ENCODE measurements at regions not wholly inside any gene's neighbourhood (a gene's known extent, or its start where the extent isn't known, plus 50 kb on each side); places are given as distances from the start of the nearest gene placed in this dataset.

- Histone ChIP-seq H3K4me3 (ENCODE audit: low read length in 2 of 2) (no peak overlapping the region), H3K36me3 (ENCODE audit: control insufficient read depth in 1 of 2, insufficient read depth in 2 of 2, low read length in 1 of 2) (no peaks in the 10 kb centered on the region), H3K27me3 (ENCODE audit: control insufficient read depth in 1 of 2, insufficient read depth in 2 of 2, low read length in 1 of 2) (no peaks in the 10 kb centered on the region), H3K4me1 (ENCODE audit: control insufficient read depth in 1 of 2, insufficient read depth in 2 of 2, low read length in 2 of 2) (no peaks in the 10 kb centered on the region), H3K9me3 (ENCODE audit: control insufficient read depth, low read length) (no peaks in the 10 kb centered on the region), H3K27ac (ENCODE audit: low read depth in 1 of 2, low read length in 2 of 2) (no peak overlapping the region)
- ATAC-seq (ENCODE audit: low FRiP score) (no peak), DNase-seq (no peak)
- intact Hi-C loops (cut with DNase I): no loop called here
- WGBS, 2 donors: 77% methylated on average over 4 of the region's 4 CpGs
Observed at GRCh38 chr12:76238688-76239087, 109.5 kb downstream of the BBS10 start.

GRCh38 chr12:76237086-76237701 is 111.0 kb downstream of the BBS10 start:
- intact Hi-C loops (cut with DNase I): no loop called here
- Histone ChIP-seq H3K27me3 (ENCODE audit: control insufficient read depth in 1 of 2, insufficient read depth in 2 of 2, low read length in 1 of 2) (no peaks in the 10 kb centered on the region), H3K4me3 (ENCODE audit: low read length in 2 of 2) (no peak overlapping the region), H3K9me3 (ENCODE audit: control insufficient read depth, low read length) (no peaks in the 10 kb centered on the region), H3K36me3 (ENCODE audit: control insufficient read depth in 1 of 2, insufficient read depth in 2 of 2, low read length in 1 of 2) (no peaks in the 10 kb centered on the region), H3K4me1 (ENCODE audit: control insufficient read depth in 1 of 2, insufficient read depth in 2 of 2, low read length in 2 of 2) (no peaks in the 10 kb centered on the region), H3K27ac (ENCODE audit: low read depth in 1 of 2, low read length in 2 of 2) (no peak overlapping the region)
- DNase-seq (no peak), ATAC-seq (ENCODE audit: low FRiP score) (no peak)
- 87 to 89% methylated on average over 7 of the region's 7 CpGs for WGBS, 2 donors

DNA sequence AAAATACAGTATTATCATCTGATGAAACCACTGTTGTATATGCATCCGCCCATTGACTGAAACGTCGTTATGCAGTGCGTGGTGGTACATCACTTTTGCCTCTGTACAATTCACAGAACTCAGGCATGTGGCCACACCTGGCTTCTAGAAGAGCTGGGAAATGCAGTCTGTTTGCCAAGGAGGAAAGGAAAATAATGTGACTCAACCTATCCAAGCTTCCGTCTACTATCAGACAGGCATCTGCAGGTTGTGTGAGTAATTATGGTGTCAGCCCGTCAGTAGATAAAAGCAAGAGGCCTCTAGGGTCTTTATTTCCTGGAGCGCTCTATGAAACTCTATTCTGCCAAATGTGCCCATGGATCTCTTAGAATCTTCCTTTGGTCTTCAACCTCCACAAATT is 111.6 kb downstream of the BBS10 start:
- no peaks in the 10 kb centered on the region for H3K27me3 ChIP-seq (ENCODE audit: control insufficient read depth in 1 of 2, insufficient read depth in 2 of 2, low read length in 1 of 2)
- WGBS, 2 donors: 74 to 75% methylated on average over 7 of the region's 7 CpGs
- intact Hi-C loops (cut with DNase I): no loop called here
- H3K4me1 ChIP-seq (ENCODE audit: control insufficient read depth in 1 of 2, insufficient read depth in 2 of 2, low read length in 2 of 2): no peaks in the 10 kb centered on the region
- H3K4me3 ChIP-seq (ENCODE audit: low read length in 2 of 2): no peak overlapping the region
- no peak overlapping the region for H3K27ac ChIP-seq (ENCODE audit: low read depth in 1 of 2, low read length in 2 of 2)
- H3K9me3 ChIP-seq (ENCODE audit: control insufficient read depth, low read length): no peaks in the 10 kb centered on the region
- no peaks in the 10 kb centered on the region for H3K36me3 ChIP-seq (ENCODE audit: control insufficient read depth in 1 of 2, insufficient read depth in 2 of 2, low read length in 1 of 2)
- ATAC-seq (ENCODE audit: low FRiP score) (no peak), DNase-seq (no peak)

DNA sequence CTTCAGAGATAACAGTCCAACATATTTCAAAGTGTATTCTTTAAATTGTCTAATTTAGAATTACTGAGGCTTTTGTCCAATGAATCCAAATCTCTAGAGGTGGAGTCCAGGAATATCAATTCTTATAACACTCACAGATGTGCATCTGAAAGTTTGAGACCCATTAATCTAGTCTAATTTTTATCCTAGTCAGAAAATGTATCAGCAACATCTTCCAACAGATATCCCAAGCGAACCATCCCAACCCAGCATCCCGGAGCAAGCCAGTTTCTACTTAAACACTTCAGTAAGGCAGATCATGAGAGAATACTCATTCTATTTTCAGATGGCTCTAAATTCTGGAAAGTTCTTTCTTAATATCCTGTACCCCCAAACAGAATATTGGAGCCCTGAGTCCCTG is 113.5 kb downstream of the BBS10 start:
- no peak overlapping the region for H3K27ac ChIP-seq (ENCODE audit: low read depth in 1 of 2, low read length in 2 of 2)
- ATAC-seq (ENCODE audit: low FRiP score): no peak
- H3K4me1 ChIP-seq (ENCODE audit: control insufficient read depth in 1 of 2, insufficient read depth in 2 of 2, low read length in 2 of 2): no peaks in the 10 kb centered on the region
- no peaks in the 10 kb centered on the region for H3K36me3 ChIP-seq (ENCODE audit: control insufficient read depth in 1 of 2, insufficient read depth in 2 of 2, low read length in 1 of 2)
- no peaks in the 10 kb centered on the region for H3K27me3 ChIP-seq (ENCODE audit: control insufficient read depth in 1 of 2, insufficient read depth in 2 of 2, low read length in 1 of 2)
- WGBS, 2 donors: 95 to 96% methylated on average over 2 of the region's 2 CpGs
- H3K9me3 ChIP-seq (ENCODE audit: control insufficient read depth, low read length): no peaks in the 10 kb centered on the region
- no peak overlapping the region for H3K4me3 ChIP-seq (ENCODE audit: low read length in 2 of 2)
- intact Hi-C loops (cut with DNase I): no loop called here
- no peak for DNase-seq

- no peak for ATAC-seq (ENCODE audit: low FRiP score)
- DNase-seq: no peak
- Histone ChIP-seq H3K4me1 (ENCODE audit: control insufficient read depth in 1 of 2, insufficient read depth in 2 of 2, low read length in 2 of 2) (no peaks in the 10 kb centered on the region), H3K36me3 (ENCODE audit: control insufficient read depth in 1 of 2, insufficient read depth in 2 of 2, low read length in 1 of 2) (no peaks in the 10 kb centered on the region), H3K27me3 (ENCODE audit: control insufficient read depth in 1 of 2, insufficient read depth in 2 of 2, low read length in 1 of 2) (no peaks in the 10 kb centered on the region), H3K4me3 (ENCODE audit: low read length in 2 of 2) (no peak overlapping the region), H3K27ac (ENCODE audit: low read depth in 1 of 2, low read length in 2 of 2) (no peak overlapping the region), H3K9me3 (ENCODE audit: control insufficient read depth, low read length) (no peaks in the 10 kb centered on the region)
- intact Hi-C loops (cut with DNase I): no loop called here
- WGBS, 2 donors: 88 to 96% methylated on average over 2 of the region's 2 CpGs
Observed at GRCh38 chr12:76232013-76232412, 116.2 kb downstream of the BBS10 start.

DNA sequence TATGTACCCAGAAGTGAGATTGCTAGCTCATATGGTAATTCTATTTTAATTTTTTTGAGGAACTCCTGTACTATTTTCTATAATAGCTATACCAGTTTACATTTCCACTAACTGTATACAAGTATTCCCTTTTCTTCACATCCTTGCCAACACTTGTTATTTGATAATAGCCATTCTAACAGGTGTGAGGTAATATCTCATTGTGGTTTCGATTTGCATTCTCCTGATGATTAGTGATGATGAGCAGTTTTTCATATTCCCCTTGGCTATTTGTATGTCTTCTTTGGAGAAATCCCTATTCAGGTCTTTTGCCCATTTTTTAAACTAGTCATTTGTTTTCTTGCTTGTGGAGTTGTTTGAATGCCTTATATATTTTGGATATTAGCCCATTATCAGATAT is 121.3 kb downstream of the BBS10 start:
- Histone ChIP-seq H3K4me3 (ENCODE audit: low read length in 2 of 2) (no peak overlapping the region), H3K27me3 (ENCODE audit: control insufficient read depth in 1 of 2, insufficient read depth in 2 of 2, low read length in 1 of 2) (no peaks in the 10 kb centered on the region), H3K9me3 (ENCODE audit: control insufficient read depth, low read length) (no peaks in the 10 kb centered on the region), H3K4me1 (ENCODE audit: control insufficient read depth in 1 of 2, insufficient read depth in 2 of 2, low read length in 2 of 2) (no peaks in the 10 kb centered on the region), H3K27ac (ENCODE audit: low read depth in 1 of 2, low read length in 2 of 2) (no peak overlapping the region), H3K36me3 (ENCODE audit: control insufficient read depth in 1 of 2, insufficient read depth in 2 of 2, low read length in 1 of 2) (no peaks in the 10 kb centered on the region)
- intact Hi-C loops (cut with DNase I): no loop called here
- 81 to 87% methylated on average over 1 of the region's 1 CpG for WGBS, 2 donors
- DNase-seq (no peak), ATAC-seq (ENCODE audit: low FRiP score) (no peak)

- no peaks in the 10 kb centered on the region for H3K4me1 ChIP-seq (ENCODE audit: control insufficient read depth in 1 of 2, insufficient read depth in 2 of 2, low read length in 2 of 2)
- H3K36me3 ChIP-seq (ENCODE audit: control insufficient read depth in 1 of 2, insufficient read depth in 2 of 2, low read length in 1 of 2): no peaks in the 10 kb centered on the region
- H3K27ac ChIP-seq (ENCODE audit: low read depth in 1 of 2, low read length in 2 of 2): no peak overlapping the region
- no peaks in the 10 kb centered on the region for H3K9me3 ChIP-seq (ENCODE audit: control insufficient read depth, low read length)
- ATAC-seq (ENCODE audit: low FRiP score) (no peak), DNase-seq (no peak)
- intact Hi-C loops (cut with DNase I): no loop called here
- 38 to 46% methylated on average over 4 of the region's 4 CpGs for WGBS, 2 donors
- no peak overlapping the region for H3K4me3 ChIP-seq (ENCODE audit: low read length in 2 of 2)
- H3K27me3 ChIP-seq (ENCODE audit: control insufficient read depth in 1 of 2, insufficient read depth in 2 of 2, low read length in 1 of 2): no peaks in the 10 kb centered on the region
Observed at GRCh38 chr12:76226397-76226796, 121.8 kb downstream of the BBS10 start.

DNA sequence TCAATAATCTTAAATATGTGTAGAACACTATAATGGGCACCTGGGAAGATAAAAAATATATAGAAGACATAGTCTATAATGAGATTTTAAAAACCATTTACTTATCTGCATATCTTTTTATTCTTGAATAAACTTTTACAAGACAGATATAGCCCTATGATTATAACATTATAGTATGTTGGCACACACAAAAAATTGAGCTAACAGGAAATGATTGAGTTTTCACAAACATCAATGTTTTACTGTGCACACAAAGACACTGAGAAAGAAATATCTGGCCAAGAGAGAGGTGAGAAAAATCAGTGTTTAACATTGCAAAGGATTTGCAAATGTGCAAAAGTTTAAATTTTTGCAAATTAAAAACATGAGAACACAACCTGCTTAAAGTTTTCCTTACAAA is 124.3 kb downstream of the BBS10 start:
- no peak for DNase-seq
- Histone ChIP-seq H3K27me3 (ENCODE audit: control insufficient read depth in 1 of 2, insufficient read depth in 2 of 2, low read length in 1 of 2) (no peaks in the 10 kb centered on the region), H3K4me1 (ENCODE audit: control insufficient read depth in 1 of 2, insufficient read depth in 2 of 2, low read length in 2 of 2) (no peaks in the 10 kb centered on the region), H3K4me3 (ENCODE audit: low read length in 2 of 2) (no peak overlapping the region), H3K9me3 (ENCODE audit: control insufficient read depth, low read length) (no peaks in the 10 kb centered on the region), H3K27ac (ENCODE audit: low read depth in 1 of 2, low read length in 2 of 2) (no peak overlapping the region), H3K36me3 (ENCODE audit: control insufficient read depth in 1 of 2, insufficient read depth in 2 of 2, low read length in 1 of 2) (no peaks in the 10 kb centered on the region)
- intact Hi-C loops (cut with DNase I): no loop called here
- ATAC-seq (ENCODE audit: low FRiP score): no peak

- WGBS, 2 donors: 35% methylated on average over 1 of the region's 1 CpG
- intact Hi-C loops (cut with DNase I): no loop called here
Observed at GRCh38 chr12:76220980-76221379, 127.2 kb downstream of the BBS10 start.

More at GRCh38 chr12:76220980-76221379, 127.2 kb downstream of the BBS10 start:
- no peaks in the 10 kb centered on the region for H3K36me3 ChIP-seq (ENCODE audit: control insufficient read depth in 1 of 2, insufficient read depth in 2 of 2, low read length in 1 of 2)
- no peaks in the 10 kb centered on the region for H3K27me3 ChIP-seq (ENCODE audit: control insufficient read depth in 1 of 2, insufficient read depth in 2 of 2, low read length in 1 of 2)
- peaks cover 1% of the 10 kb centered on the region for H3K9me3 ChIP-seq (ENCODE audit: control insufficient read depth, low read length)
- H3K27ac ChIP-seq (ENCODE audit: low read depth in 1 of 2, low read length in 2 of 2): no peak overlapping the region
- no peak overlapping the region for H3K4me3 ChIP-seq (ENCODE audit: low read length in 2 of 2)
- ATAC-seq (ENCODE audit: low FRiP score): no peak
- DNase-seq: no peak
- H3K4me1 ChIP-seq (ENCODE audit: control insufficient read depth in 1 of 2, insufficient read depth in 2 of 2, low read length in 2 of 2): no peaks in the 10 kb centered on the region

Measured in aorta (tissue), 5 donors.